NCI-H748 treated with DMSO at 0.1 percent for 48 hours (cell line): ENCODE measurements at regions not wholly inside any gene's neighbourhood (a gene's known extent, or its start where the extent isn't known, plus 50 kb on each side); places are given as distances from the start of the nearest gene placed in this dataset.

Experiments
- DNase-seq: peaks from one replicate; lab custom pipeline; 2025; lab: John Stamatoyannopoulos, UW

DNA sequence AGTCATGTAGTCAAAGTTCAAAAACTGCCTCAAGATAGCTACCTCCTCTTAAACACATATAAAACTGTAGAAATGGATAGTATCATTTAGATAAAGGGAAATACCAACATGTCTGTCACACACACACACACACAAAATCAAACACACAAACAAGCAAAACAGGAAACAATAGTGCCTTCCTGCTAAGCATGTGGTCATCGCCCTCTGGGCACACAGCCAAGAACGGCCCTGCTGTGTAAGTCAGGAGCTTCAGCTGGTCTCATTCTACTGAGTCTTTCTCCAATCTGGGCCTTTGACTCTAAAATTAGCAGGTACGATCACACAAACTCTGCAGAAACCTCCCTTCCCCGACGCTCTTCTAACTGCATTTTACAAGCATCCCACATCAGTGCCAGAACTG is 272.2 kb upstream of the CHRNA7 start:
- peak; percentile 66 for DNase-seq

GRCh38 chr15:31768055-31768454 is 262.3 kb upstream of the CHRNA7 start:
- no peak for DNase-seq

DNA sequence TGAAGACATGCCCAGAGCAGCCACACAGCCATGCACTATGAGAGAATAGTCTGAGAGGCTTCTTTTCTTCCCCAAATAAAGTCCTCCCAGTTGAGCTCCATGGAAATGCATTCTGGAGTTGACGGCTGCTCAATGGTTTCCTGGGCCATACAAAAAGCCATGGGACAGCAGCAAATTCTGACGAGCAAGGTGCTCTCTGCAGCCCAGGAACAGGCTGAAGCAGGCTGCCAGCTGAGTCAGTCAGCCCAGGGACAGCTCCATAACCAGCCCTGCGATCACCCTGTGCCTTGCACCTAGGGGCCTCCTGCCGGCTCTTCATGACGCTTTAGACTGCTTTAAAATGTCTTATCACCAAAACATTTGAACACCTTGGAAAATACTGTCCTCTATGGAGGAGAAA is 256.3 kb upstream of the CHRNA7 start:
- DNase-seq, result no peak

DNA sequence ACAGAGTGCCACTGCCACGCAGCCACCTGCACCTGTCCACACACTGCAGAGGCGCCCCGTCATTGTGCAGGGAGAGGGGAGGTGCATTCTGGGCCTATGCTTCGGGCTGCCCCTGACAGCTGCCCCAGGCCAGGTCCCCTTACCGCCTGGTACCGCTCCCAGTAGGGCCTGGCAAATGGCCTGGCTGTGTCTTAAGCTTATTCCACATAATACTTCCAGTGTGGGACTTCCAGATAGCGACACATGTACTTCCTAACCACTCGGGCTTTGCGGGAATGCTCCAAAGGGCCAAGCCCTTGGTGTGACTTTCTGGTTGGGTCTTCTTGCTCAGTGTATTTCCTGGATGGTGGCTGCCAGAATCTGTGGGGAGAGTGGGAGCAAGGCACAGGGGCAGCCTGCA is 254.3 kb upstream of the CHRNA7 start:
- no peak for DNase-seq

GRCh38 chr15:31781261-31781660 is 249.1 kb upstream of the CHRNA7 start:
- no peak for DNase-seq

DNA sequence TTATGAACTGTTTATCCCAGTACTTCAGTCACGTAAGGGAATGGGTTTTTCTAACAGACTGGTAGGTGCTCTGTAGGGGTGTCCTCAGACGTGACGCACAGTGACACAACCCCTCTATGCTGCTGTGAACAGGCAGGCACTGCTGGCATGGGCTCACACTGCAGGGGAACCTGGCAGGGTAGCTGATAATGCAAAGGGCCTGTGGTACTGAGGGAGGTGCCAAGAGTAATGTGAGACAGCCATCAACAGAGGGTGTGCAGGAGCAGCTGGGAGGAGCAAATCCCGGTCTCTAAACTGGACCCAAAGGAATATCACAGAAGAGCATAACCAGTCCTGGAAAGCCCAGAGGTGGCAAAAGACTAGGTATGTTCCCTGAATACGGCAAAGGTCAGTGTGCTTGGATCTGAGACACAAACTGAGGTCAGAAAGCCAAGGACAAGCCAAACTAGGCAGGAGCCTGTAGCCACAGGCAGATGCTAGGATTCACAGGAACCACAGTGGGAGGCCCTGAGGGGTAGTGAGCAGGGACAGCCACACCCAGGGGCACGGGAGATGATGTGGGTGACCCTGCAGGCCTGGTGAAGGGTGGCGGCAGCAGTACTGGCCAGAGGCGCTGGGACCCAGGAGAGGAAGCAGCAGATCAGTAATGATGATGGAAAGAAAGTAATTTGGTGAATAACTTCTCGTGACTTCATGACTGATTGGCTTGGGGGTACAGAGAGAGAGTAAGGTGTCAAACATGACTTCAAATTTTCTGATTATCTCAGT is 248.1 kb upstream of the CHRNA7 start:
- no peak for DNase-seq

DNA sequence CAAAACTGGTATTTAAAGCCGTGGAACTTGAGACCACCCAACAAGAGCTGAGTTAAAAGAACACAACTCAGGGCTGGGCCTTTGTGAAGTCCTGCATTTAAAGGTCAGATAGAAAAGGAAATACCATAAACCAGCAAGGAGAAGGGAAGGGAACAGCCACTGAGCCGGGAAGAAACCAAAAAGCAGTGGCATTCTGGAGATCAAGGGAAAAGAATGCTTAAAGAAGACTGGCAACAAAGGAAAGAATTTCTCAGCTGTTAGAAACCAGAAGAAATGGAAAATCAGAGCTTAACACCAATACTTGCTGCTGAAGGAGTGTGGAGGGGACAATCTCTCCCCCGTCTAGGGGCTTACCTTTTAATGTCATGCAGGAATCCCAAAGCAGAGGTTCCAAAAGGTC is 247.4 kb upstream of the CHRNA7 start:
- no peak for DNase-seq

DNA sequence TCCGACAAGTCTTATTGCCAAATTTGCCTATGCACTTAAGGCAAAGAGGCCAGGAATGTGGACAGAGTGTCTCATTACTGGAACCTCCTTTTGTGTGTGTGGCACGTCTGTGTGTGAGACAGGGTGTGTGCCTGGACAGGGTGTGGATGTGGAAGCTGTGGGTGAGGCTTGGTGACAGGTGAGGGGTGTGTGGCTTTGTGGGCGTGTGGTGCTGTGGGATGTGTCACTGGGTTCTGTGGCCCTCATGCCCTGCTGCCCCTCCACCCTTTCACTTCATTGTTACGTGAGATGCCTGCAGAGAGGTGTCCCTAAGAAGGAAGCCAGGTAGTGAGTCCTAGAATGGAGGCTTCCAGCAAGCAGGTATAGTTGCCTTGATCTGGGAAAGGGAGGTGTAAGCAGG is 244.0 kb upstream of the CHRNA7 start:
- no peak for DNase-seq

- DNase-seq, result no peak
Observed at GRCh38 chr15:31788104-31788503, 242.2 kb upstream of the CHRNA7 start.

- no peak for DNase-seq
Observed at GRCh38 chr15:31792611-31793199, 237.6 kb upstream of the CHRNA7 start.

- no peak for DNase-seq
Observed at GRCh38 chr15:31799319-31799714, 231.0 kb upstream of the CHRNA7 start.

DNA sequence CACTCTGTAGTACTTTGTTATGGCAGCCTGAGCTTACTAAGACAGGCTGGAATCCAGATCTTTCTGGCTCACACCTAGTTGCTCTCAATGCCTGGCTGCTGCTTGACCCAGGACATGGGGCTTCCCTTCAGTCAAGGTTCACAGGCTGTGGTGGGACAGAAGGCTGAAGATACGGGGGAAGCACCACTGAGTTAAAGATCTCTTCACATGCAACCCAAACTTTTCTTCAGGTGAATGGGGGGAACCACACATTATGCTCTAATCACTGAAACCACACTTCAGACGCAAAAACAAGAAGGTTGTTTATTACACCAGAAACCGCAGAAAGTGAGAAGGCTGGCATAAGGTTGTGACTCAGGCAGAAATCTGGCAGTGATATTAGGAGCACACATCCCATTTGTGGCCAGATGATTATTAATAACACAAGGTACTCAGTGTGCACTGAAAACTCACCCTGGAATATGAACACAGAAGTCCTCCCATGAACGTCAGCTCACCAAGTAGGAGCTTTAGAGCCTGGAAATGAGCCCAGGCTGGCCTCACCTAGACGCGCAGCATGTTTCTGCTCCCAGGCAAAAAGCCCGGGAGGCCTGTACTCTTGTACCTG is 230.5 kb upstream of the CHRNA7 start:
- DNase-seq, result no peak

DNA sequence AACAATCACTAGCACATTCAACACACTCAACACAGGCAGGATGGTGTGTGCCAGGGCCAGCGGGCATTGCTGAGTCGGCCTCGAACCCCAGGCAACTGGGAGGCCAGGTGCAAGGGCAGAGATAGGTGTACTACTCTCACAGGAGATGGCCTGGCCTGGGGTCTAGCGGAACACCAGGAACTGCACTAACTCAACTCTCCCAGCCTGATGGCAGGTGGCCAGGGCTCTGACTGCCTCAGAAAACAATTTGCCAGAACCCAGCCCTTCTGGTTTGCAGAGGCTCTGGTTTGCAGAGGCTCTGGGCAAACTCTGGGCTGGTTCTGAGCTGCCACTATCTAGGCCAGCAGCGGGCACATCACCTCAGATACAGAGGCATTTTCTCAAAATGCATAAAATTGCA is 229.2 kb upstream of the CHRNA7 start:
- DNase-seq, result no peak

- no peak for DNase-seq
Observed at GRCh38 chr15:31802761-31803160, 227.6 kb upstream of the CHRNA7 start.

- no peak for DNase-seq
Observed at GRCh38 chr15:31803388-31803884, 226.9 kb upstream of the CHRNA7 start.

GRCh38 chr15:31805090-31805662 is 225.1 kb upstream of the CHRNA7 start:
- DNase-seq, result no peak

DNA sequence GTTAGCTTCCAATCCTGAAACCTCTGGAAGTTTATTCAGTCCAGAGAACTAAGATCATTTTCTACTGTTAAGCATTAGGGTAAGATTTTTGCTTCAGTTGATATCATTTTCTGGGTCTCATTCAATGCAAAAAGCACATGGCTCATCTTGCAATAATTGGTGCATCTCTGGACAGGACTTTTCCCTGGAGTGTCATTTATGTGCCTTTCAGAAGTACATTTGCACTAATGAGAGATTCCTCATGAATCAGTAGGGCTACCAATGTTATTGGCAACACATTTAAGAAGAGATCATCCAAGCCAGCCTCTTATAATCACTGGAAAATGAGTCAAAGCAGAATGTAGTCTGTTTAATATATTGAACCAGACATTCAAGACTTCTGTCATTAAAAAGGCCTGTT is 224.2 kb upstream of the CHRNA7 start:
- no peak for DNase-seq

- DNase-seq, result no peak
Observed at GRCh38 chr15:31811641-31812040, 218.7 kb upstream of the CHRNA7 start.

DNA sequence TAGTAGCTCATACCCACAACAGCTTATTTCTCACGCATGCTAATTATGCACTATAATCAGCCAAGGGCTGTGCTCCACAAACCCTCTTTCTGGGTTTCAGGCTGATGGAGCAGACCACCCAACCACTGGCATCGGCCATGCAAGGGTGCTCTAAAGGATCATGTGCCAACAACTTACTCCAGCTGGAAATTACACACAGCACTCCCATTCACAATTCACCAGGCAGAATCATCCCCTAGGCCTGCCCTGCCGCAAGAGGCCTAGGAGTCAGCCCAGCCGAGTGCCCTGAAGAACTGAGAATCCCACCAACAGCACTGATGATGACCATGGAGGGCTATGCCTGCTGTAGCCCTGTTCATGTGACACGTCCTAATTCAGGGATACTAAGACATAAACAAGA is 216.2 kb upstream of the CHRNA7 start:
- DNase-seq, result no peak

GRCh38 chr15:31815411-31816155 is 214.7 kb upstream of the CHRNA7 start:
- no peak for DNase-seq

DNA sequence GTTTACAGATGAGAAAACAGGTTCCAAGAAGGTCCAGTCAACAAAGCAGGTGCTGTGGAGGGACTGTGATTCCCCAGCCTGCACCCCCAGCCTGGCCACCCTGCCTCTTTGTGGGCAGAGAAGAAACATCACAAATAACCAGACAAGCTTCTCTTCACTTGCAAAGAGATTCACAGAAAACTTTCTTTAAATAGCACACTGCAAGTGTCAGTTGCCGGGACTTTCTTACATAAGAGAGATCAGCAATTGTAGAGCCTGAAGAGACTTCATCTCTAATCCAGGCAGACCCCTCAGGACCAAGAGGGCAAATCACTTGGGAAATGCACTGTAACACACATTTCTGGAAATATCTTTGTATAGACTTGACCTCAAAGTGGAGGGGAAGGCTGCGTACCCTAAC is 207.9 kb upstream of the CHRNA7 start:
- no peak for DNase-seq

DNA sequence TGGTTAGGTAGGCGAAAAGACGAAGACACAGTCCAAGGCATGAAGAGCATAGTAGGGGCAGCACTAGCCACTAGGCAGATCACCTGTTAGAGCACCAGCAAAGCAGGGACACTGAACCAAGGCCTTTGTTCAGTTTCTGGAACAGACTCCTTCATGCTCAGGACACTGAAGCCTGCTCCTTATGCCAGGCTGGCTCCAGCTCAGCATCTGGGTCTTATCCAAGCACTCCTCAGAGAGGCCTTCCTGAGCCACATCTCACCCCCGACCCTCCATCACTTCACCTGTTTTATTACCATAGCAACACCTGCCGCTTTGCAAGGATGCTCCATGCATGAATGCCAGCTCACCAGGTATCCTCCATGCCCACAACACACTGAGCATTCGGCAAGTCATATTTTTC is 206.3 kb upstream of the CHRNA7 start:
- DNase-seq, result no peak
